Vagina (tissue), 2 donors: ENCODE measurements at regions not wholly inside any gene's neighbourhood (a gene's known extent, or its start where the extent isn't known, plus 50 kb on each side); places are given as distances from the start of the nearest gene placed in this dataset.

Experiments
- CTCF ChIP-seq, 3 experiments: fragments of 450-650 bp in 2 of 3; fragments of 200-600 bp in 1 of 3; sonication (generic) in 1 of 3; IDR thresholded peaks; one replicate each; pipeline ENCODE4 v1.5.1; 2017 to 2019; ENCODE audit warnings: antibody characterized with exemption in 3 of 3, mild to moderate bottlenecking in 2 of 3, moderate library complexity in 2 of 3
- POLR2A ChIP-seq, 2 donors: fragments of 450-650 bp; IDR thresholded peaks; one replicate each; pipeline ENCODE4 v1.6.1; 2017; ENCODE audit warnings: antibody characterized with exemption in 2 of 2, mild to moderate bottlenecking in 2 of 2, moderate library complexity in 2 of 2
- POLR2AphosphoS5 ChIP-seq, 2 donors: sonication (generic); formaldehyde crosslinking; IDR thresholded peaks; one replicate each; pipeline ENCODE4 v1.9.0; 2017; ENCODE audit warnings: antibody characterized with exemption in 2 of 2, mild to moderate bottlenecking in 2 of 2, low read depth in 1 of 2; ENCODE audit not compliant: insufficient read depth in 1 of 2

- no peak for TF ChIP-seq CTCF (IDR thresholded peaks at IDR 0.05)
- TF ChIP-seq POLR2AphosphoS5 (IDR thresholded peaks at IDR 0.05; ENCODE audit: insufficient read depth in 1 of 2, low read depth in 1 of 2): no peak
- no peak for TF ChIP-seq POLR2A (IDR thresholded peaks at IDR 0.05)
These were observed 235.7 kb downstream of the PTTG2 start for GRCh38 chr4:38195911-38196310.
